ENCODE measurements at regions not wholly inside any gene's neighbourhood (a gene's known extent, or its start where the extent isn't known, plus 50 kb on each side); places are given as distances from the start of the nearest gene placed in this dataset.

DNA sequence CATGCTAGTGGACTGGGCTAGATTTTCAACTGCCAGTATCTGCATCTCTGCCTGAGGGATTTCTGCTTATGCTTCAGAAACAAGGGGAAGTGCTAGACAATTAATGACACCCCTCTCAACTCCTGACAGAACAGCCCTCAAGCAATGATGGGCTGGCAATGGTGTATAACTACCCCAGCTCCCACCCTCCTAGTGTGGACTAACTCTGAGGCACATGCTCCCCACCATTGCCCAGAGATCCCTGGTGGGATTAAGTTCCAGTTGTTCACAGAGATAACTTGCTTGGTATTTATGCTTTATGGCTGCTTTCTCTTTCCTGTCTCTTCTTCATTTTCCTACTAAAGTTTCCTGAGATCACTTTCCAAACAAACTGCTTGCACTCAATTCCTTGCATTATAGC lies 113.5 kb downstream of the RPS24 start:
- H3K36me3 ChIP-seq: no peaks in the 10 kb centered on the region
- no peak for DNase-seq
- H3K9me3 ChIP-seq: no peaks in the 10 kb centered on the region
- no peak overlapping the region for H3K27ac ChIP-seq
- intact Hi-C loops (cut with DNase I): no loop called here
- H3K4me1 ChIP-seq: no peaks in the 10 kb centered on the region
- H3K4me3 ChIP-seq (replicated peaks in 1 of 3): no peak overlapping the region
- H3K27me3 ChIP-seq: no peaks in the 10 kb centered on the region
- TF ChIP-seq, protein P1, sequence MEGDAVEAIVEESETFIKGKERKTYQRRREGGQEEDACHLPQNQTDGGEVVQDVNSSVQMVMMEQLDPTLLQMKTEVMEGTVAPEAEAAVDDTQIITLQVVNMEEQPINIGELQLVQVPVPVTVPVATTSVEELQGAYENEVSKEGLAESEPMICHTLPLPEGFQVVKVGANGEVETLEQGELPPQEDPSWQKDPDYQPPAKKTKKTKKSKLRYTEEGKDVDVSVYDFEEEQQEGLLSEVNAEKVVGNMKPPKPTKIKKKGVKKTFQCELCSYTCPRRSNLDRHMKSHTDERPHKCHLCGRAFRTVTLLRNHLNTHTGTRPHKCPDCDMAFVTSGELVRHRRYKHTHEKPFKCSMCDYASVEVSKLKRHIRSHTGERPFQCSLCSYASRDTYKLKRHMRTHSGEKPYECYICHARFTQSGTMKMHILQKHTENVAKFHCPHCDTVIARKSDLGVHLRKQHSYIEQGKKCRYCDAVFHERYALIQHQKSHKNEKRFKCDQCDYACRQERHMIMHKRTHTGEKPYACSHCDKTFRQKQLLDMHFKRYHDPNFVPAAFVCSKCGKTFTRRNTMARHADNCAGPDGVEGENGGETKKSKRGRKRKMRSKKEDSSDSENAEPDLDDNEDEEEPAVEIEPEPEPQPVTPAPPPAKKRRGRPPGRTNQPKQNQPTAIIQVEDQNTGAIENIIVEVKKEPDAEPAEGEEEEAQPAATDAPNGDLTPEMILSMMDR (IDR thresholded peaks at IDR 0.05): no peak
- TF ChIP-seq POLR2A (IDR thresholded peaks at IDR 0.05): no peak

DNA sequence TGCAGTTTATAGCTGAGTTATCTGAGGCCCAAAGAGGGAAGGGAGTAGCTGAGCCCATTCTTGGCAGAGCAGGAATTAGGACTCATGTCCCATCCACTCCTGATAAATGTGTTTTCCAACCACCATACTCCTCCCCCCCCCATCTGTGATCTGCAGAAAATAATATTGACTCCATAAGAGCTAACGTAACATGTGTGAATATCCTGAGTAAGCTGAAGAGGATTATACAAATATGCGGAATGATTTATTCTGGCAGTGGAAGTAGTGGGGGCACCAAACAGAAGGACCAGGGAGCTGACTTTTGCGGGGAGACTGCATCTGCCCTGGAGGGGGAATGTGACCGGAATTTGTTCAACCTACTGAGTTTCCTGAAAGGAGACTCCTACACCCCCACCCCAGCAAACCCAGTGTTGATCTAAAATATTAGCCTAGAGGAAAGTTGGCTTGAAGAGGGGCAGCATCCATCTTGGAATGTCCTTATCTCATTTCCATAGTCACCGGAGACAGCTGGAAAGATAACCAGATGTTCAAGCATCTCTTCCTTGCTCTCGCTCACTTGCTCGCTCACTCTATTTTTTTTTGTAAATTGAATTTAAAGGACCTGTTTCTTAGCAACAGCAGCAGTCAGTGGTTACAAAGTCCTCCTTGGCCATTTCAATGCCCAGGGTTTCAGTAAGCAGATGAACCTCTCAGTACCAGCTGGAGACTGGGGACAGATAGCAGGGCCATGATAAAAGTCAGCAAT lies 114.7 kb downstream of the RPS24 start:
- Histone ChIP-seq H3K36me3 (no peaks in the 10 kb centered on the region), H3K4me1 (no peaks in the 10 kb centered on the region), H3K9me3 (no peaks in the 10 kb centered on the region), H3K4me3 (replicated peaks in 1 of 3) (no peak overlapping the region), H3K27me3 (no peaks in the 10 kb centered on the region), H3K27ac (no peak overlapping the region)
- 80 to 83% methylated on average over 7 of the region's 7 CpGs for WGBS, 2 donors
- no peak for TF ChIP-seq POLR2A (IDR thresholded peaks at IDR 0.05)
- TF ChIP-seq, protein P1 (IDR thresholded peaks at IDR 0.05): no peak
- DNase-seq: no peak
- intact Hi-C loops (cut with DNase I): no loop called here

DNA sequence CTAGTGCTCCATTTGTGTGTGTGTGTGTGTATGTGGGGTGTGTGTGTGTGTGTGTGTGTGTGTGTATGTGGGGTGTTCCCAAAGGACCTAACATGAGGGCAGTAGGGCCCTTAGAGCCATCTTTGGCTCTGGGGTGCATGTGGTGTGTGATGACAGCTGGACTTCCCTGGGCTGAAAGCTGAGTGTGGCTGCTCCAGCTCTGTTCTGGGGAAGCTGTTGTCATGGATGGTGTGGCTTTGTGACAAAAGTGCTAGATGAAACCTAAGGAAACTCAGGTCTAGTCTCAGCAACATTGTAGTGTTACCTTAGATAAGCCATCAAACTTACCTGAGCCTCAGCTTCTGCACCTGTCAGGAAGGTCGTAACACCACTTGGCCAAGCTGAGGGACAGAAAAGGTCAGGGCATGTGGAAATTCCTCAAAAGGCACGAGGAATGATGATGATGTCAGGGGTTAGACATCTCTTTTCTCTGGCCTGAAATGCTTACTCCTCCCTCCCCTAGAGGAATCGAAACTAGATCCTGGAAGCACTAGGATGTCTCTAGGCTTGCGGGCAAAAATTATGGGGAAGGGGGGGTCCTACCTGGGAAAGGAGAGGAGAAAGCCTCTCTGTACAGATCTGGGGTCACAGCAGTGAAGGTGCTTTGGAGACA lies 115.4 kb downstream of the RPS24 start:
- Histone ChIP-seq H3K27me3 (no peaks in the 10 kb centered on the region), H3K4me1 (no peaks in the 10 kb centered on the region), H3K36me3 (no peaks in the 10 kb centered on the region), H3K27ac (no peak overlapping the region), H3K4me3 (replicated peaks in 1 of 3) (no peak overlapping the region), H3K9me3 (no peaks in the 10 kb centered on the region)
- 61 to 63% methylated on average over 4 of the region's 4 CpGs for WGBS, 2 donors
- no peak for DNase-seq
- no peak for TF ChIP-seq POLR2A (IDR thresholded peaks at IDR 0.05)
- TF ChIP-seq, protein P1 (IDR thresholded peaks at IDR 0.05): no peak
- intact Hi-C loops (cut with DNase I): no loop called here

DNA sequence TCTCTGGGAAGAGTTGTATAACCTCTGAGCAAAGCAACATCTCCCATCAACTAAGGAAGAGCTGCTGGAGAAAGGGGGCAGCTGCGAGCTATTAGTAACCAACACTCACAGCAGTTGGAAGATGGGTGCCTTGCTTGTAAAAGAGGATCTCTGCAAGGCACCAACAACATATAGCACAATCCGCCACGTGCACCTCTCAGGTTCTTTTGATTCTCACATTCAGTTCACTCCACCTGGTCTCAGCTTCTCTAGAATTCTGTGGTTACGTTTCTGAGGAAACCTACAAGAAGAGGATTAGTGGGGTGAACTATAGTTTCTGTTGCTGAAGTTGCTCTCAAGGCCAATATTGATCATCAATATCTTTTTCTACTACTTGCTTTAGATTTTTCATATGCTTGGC lies 117.1 kb downstream of the RPS24 start:
- TF ChIP-seq POLR2A (IDR thresholded peaks at IDR 0.05): no peak
- TF ChIP-seq, protein P1 (IDR thresholded peaks at IDR 0.05): no peak
- no peaks in the 10 kb centered on the region for H3K27me3 ChIP-seq
- H3K27ac ChIP-seq: no peak overlapping the region
- no peaks in the 10 kb centered on the region for H3K36me3 ChIP-seq
- WGBS, 2 donors: 90 to 94% methylated on average over 4 of the region's 4 CpGs
- DNase-seq: no peak
- H3K9me3 ChIP-seq: no peaks in the 10 kb centered on the region
- intact Hi-C loops (cut with DNase I): no loop called here
- no peak overlapping the region for H3K4me3 ChIP-seq (replicated peaks in 1 of 3)
- no peaks in the 10 kb centered on the region for H3K4me1 ChIP-seq

DNA sequence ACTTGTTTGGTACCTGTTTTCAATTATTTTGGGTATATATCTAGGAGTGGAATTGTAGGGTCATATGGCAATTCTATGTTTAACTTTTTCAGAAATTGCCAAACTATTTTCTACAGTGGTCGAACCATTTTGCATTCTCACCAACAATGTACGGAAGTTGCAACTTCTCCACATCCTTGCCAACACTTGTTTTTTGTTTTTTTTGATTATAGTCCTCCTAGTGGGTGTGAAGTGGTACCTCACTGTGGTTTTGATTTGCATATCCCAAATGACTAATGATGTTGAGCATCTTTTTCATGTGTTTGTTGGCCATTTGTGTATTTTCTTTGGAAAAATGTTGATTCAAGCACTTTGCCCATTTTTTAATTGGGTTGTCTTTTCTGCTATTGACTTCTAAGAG lies 122.1 kb downstream of the RPS24 start:
- no peak overlapping the region for H3K27ac ChIP-seq
- no peaks in the 10 kb centered on the region for H3K9me3 ChIP-seq
- no peaks in the 10 kb centered on the region for H3K27me3 ChIP-seq
- intact Hi-C loops (cut with DNase I): no loop called here
- no peak for TF ChIP-seq POLR2A (IDR thresholded peaks at IDR 0.05)
- TF ChIP-seq, protein P1 (IDR thresholded peaks at IDR 0.05): no peak
- no peaks in the 10 kb centered on the region for H3K4me1 ChIP-seq
- DNase-seq: no peak
- 89% methylated on average over 2 of the region's 2 CpGs for WGBS, 2 donors
- no peaks in the 10 kb centered on the region for H3K36me3 ChIP-seq
- no peak overlapping the region for H3K4me3 ChIP-seq (replicated peaks in 1 of 3)

Data from thyroid gland (tissue), 4 donors.